Effector memory CD8-positive, alpha-beta T cell (primary cell): ENCODE measurements at regions not wholly inside any gene's neighbourhood (a gene's known extent, or its start where the extent isn't known, plus 50 kb on each side); places are given as distances from the start of the nearest gene placed in this dataset.
A peak's percentile ranks its signal among the peaks of the same experiment; 100 is the strongest.

Experiments used
- ATAC-seq: fragments of 150-1000 bp; cut with Tn5 transposase; replicated peaks from 2 replicates; pipeline ENCODE4 v1.10.0; 2021; ENCODE audit warnings: mild to moderate bottlenecking, moderate library complexity
- DNase-seq, 3 experiments: peaks; one replicate each; pipeline ENCODE4 v3.0.0; 2021
- H3K27ac Mint-ChIP-seq, 2 donors: one replicate each; pipeline ENCODE4 v1.8.0; 2022; ENCODE audit warnings: mild to moderate bottlenecking in 2 of 2, mixed read lengths in 2 of 2, moderate library complexity in 2 of 2
- H3K27me3 Mint-ChIP-seq, 2 donors: one replicate each; pipeline ENCODE4 v1.8.0; 2022; ENCODE audit warnings: mixed read lengths in 2 of 2
- H3K36me3 Mint-ChIP-seq: one replicate; pipeline ENCODE4 v1.8.0; 2022; ENCODE audit warnings: mild to moderate bottlenecking, moderate library complexity, mixed read lengths; ENCODE audit not compliant: insufficient read depth
- H3K4me1 Mint-ChIP-seq, 2 donors: one replicate each; pipeline ENCODE4 v1.8.0; 2022; ENCODE audit warnings: low read depth in 2 of 2, mixed read lengths in 2 of 2
- H3K4me3 Mint-ChIP-seq, 2 donors: one replicate each; pipeline ENCODE4 v1.8.0; 2022; ENCODE audit warnings: mild to moderate bottlenecking in 2 of 2, mixed read lengths in 2 of 2, moderate library complexity in 2 of 2
- H3K9me3 Mint-ChIP-seq, 2 donors: one replicate each; pipeline ENCODE4 v1.8.0; 2022; ENCODE audit warnings: mixed read lengths in 2 of 2

DNA sequence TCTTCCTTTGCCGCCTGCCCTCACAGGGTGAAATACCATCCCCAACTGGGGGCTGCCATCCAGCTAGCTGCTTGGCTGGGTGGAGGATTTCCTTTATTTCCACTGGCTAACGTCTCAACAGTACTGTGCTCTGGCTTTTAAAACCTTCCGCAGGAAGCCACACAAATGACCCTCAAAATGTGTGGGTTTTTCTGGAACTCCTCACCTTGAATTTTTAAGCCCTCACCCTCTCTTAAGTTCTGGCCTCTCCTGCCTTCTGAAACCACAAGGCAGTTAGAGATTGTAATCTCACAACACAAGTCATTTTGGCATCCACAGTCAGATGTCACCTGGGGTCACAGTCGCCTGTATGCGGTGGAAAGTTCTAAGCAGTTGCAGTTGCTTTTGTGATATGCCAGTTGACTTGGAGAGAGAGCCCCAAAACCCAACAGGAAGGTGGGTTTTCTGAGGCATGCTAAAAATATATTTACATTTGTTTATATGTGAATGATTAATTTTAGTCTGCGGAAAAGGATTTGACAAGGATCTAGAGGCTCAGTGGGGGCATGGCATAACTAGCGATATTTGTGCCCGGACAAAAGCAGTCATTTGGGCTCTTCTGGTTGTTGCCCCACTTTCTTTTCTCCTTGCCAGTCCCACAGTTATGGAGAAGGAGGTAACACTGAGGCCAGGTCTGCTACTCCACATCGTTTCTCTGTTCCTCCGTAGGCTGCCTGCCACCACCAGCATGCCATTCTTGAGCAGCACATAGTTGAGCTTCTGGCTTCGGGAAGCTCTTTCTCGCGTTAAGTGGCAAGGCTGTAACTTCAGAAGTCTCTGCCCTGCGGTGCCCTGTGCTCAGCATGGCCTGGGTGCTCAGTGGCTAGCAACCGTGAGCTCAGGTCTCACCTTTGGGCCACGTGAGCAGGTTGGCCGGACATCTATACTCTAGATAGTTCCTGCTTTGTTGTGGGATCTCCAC lies 335.3 kb downstream of the CD83 start:
- no peaks in the 10 kb centered on the region for H3K27me3 Mint-ChIP-seq
- H3K4me1 Mint-ChIP-seq, result peaks cover 31 to 37% of the 10 kb centered on the region in 2 donors
- H3K4me3 Mint-ChIP-seq, result peak overlapping the region; percentile 71 to 72
- H3K9me3 Mint-ChIP-seq, result peaks cover 0 to 2% of the 10 kb centered on the region in 2 donors
- peak; percentile 25 to 35 (median 27) for DNase-seq
- ATAC-seq, result peak; percentile 86
- no peaks in the 10 kb centered on the region for H3K36me3 Mint-ChIP-seq
- peak overlapping the region; percentile 72 to 89 for H3K27ac Mint-ChIP-seq

DNA sequence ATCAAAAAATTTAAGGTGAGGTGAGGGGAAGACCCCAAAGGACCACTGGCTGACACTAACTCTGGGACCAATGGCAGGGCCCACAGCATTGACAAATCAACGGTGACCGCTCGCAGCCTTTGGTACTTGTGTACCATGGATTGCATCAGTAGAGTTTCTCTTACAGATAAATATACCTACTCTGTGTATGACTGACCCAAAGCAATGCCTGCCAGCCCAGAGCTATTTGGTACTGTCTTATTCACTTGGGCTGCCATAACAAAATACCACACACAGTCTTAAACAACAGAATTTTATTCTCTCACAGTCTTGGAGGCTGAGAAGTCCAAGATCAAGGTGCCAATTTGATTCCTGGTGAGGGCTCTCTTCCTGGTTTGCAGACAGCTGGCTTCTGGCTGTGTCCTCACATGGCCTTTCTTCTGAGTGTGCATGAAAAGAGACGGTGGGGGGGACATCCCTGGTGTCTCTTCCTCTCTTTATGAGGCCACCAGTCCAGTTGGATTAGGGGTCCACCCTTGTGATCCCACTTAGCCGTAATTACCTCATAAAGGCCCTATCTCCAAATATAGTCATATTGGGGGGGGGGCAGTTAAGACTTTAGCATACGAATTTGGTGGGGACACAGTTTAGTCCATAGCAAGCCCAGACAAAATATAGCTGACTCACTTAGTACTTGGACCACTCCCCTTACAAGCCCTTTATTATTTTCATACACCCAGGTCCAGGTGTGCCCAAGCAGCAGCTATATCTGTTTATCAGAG lies 336.3 kb downstream of the CD83 start:
- Mint-ChIP-seq H3K4me3 (peak overlapping the region; percentile 71 to 72), H3K9me3 (no peaks in the 10 kb centered on the region), H3K4me1 (peaks cover 31 to 37% of the 10 kb centered on the region in 2 donors), H3K27ac (peak overlapping the region; percentile 74 to 89), H3K36me3 (no peaks in the 10 kb centered on the region), H3K27me3 (no peaks in the 10 kb centered on the region)
- ATAC-seq (no peak), DNase-seq (no peak)

DNA sequence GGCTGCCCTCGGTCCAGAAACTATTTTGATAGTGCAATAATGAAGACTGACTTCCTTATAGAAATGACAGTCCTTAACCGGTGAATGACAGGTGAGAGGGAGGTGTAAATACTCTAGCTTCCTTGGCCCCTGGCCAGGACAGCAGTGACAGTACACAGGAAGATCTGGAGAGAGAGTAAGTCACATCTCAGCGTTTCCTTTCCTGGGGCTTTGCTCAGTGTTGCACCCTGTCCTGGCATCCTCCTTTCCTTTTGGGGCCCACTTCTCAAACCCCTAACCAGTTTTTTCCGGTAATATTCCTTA lies 336.9 kb downstream of the CD83 start:
- DNase-seq, result no peak
- Mint-ChIP-seq H3K27me3 (no peaks in the 10 kb centered on the region), H3K27ac (peak overlapping the region; percentile 74 to 89), H3K4me3 (peak overlapping the region; percentile 71 to 72), H3K4me1 (peaks cover 28 to 33% of the 10 kb centered on the region in 2 donors), H3K9me3 (no peaks in the 10 kb centered on the region), H3K36me3 (no peaks in the 10 kb centered on the region)
- peak; percentile 20 for ATAC-seq

DNA sequence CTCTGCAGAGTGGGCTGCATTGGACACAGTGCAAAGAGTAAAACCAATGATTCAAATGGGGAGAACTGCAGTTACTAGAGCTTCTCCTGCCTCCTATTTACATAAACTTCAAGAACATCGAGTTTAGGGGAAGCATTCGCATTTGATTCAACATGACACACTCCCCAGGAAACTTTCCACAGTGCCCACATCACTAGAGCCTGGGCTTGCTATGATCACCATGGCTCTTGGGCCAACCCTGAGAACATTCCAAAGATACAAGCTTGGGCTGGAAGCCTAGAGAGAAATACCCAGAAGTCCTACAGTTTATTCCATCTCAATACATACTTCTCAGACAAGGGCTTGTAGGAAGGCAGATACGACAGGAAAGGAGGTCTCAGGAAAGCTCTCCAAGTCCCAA lies 337.9 kb downstream of the CD83 start:
- no peak for ATAC-seq
- no peaks in the 10 kb centered on the region for H3K9me3 Mint-ChIP-seq
- no peaks in the 10 kb centered on the region for H3K27me3 Mint-ChIP-seq
- H3K4me3 Mint-ChIP-seq, result no peak overlapping the region
- no peak for DNase-seq
- H3K27ac Mint-ChIP-seq, result no peak overlapping the region
- H3K4me1 Mint-ChIP-seq, result peaks cover 26% of the 10 kb centered on the region in 2 donors
- no peaks in the 10 kb centered on the region for H3K36me3 Mint-ChIP-seq

DNA sequence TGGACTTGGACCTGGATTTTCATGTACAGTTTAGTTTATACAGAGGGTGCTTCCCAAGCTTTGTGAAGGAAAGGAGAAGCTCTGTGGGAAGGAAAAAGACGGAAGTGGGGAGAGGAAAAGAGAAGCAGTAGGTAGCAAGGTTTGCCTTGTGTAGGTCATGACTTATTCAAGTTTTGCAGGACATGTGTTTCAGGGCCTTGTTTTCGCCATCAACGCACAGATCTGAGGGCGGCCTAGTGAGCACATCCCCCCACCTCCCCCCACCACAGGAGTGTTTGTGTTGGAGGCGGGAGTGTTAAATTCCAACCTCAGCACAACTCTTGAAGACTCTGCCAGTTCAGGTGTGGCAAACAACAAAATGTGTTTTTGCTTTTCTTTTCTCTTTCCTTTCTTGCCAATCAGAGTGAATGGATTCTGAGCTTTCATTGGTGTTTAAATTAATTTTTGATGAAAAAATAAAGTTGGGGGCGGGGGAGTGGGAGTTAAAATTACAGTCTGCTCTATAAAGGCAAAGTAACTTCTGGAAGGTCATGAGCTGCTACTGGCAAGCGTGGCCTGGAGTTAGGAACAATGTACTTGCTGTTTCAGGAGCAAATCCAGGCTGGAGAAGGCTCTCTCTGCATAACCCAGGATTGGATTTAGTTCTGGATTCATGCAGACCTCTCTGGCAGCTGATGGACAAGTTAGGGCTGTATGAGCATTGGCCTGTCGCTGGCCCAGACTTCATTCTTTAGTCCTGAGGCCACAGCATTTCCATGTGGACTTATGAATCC lies 338.5 kb downstream of the CD83 start:
- DNase-seq (no peak), ATAC-seq (no peak)
- H3K9me3 Mint-ChIP-seq, result no peaks in the 10 kb centered on the region
- no peak overlapping the region for H3K27ac Mint-ChIP-seq
- H3K27me3 Mint-ChIP-seq, result peaks cover 0 to 3% of the 10 kb centered on the region in 2 donors
- no peak overlapping the region for H3K4me3 Mint-ChIP-seq
- peaks cover 26% of the 10 kb centered on the region in 2 donors for H3K4me1 Mint-ChIP-seq
- H3K36me3 Mint-ChIP-seq, result no peaks in the 10 kb centered on the region

DNA sequence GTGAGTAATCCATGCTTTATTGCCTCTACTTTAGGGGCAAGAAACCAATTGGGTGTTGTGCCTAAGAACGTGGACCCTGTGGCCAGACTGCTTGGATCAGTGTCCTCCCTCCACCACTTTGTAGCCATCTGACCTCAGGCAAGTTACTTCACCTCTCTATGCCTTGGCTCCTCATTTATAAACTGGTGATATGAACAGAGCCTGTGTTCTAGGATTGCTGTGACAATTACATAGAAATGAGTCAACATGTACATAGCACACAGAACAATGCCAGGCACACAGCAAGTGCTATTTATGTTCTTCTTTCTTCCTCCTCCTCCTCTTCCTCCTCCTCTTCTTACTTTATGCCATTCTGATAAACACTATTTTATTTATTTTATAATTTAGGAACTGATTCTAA lies 339.4 kb downstream of the CD83 start:
- Mint-ChIP-seq H3K4me3 (no peak overlapping the region), H3K9me3 (no peaks in the 10 kb centered on the region), H3K27me3 (peaks cover 0 to 4% of the 10 kb centered on the region in 2 donors), H3K27ac (no peak overlapping the region), H3K36me3 (no peaks in the 10 kb centered on the region), H3K4me1 (peaks cover 26% of the 10 kb centered on the region in 2 donors)
- ATAC-seq (no peak), DNase-seq (no peak)

DNA sequence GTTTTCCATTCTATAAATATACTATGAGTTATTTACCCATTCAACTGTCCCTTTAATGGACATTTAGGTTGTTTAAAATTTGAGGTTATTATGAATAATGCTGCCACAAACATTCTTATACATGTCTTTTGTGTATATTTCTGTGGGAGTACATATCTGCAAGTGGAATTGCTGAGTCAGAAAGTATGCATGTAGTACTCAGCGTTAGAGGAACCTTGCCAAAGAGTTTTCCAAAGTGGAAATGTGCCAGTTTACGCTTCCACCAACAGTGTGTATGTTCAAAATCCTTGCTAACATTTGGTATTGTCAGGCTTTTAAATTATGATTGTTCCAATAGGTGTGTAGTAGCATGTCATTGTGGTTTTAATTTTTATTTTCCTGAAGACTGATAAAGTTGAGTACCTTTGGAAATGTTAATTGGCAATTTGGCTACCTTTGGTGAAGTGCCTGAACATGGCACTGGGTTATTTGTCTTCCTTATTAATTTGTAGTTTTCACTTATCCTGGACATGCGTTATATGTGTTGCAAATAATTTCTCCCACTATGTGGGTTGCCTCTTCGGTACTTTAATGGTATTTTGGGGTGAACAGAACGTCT lies 341.2 kb downstream of the CD83 start:
- H3K4me3 Mint-ChIP-seq, result no peak overlapping the region
- DNase-seq, result no peak

DNA sequence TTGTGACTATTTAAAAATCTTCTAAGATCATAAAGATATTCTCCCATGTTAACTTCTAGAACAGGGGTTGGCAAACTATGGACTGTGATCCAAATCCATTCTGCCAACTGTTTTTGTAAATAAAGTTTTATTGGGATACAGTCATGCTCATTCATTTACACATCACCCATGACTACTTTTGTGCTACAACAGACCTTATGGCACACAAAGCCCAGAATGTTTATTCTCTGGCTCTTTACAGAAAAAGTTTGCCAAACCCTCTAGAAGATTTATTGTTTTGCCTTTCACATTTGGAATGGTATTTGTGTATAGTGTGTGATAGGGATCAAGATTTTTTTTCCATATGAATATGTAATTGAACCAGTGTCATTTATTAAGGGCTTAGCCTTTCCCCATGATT lies 341.7 kb downstream of the CD83 start:
- peaks cover 9 to 11% of the 10 kb centered on the region in 2 donors for H3K4me1 Mint-ChIP-seq
- no peak overlapping the region for H3K27ac Mint-ChIP-seq
- H3K27me3 Mint-ChIP-seq, result peaks cover 4 to 9% of the 10 kb centered on the region in 2 donors

More for the DNA sequence above, 341.2 kb downstream of the CD83 start:
- H3K27ac Mint-ChIP-seq, result no peak overlapping the region
- H3K36me3 Mint-ChIP-seq, result no peaks in the 10 kb centered on the region
- no peaks in the 10 kb centered on the region for H3K9me3 Mint-ChIP-seq
- H3K4me1 Mint-ChIP-seq, result peaks cover 14% of the 10 kb centered on the region in 2 donors
- H3K27me3 Mint-ChIP-seq, result peaks cover 4 to 9% of the 10 kb centered on the region in 2 donors
- no peak for ATAC-seq

DNA sequence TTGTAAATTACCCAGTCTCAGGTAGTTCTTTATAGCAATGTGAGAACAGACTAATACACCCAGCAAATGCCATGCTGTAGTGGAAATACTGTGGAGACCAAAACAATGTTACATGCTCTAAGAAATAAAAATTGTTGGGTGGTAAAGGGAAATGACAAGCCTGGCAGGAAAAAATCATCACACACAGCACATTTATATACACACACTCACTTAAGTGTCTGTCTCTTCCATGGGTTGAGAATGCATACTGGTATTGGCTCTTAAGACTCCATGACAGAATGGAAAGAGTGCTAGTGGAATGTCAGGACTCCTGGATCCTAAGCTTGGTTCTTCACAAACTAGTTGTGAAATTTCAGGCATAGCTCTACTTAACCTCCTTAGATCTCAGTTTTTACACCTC lies 343.0 kb downstream of the CD83 start:
- H3K27ac Mint-ChIP-seq, result no peak overlapping the region
- H3K36me3 Mint-ChIP-seq, result no peaks in the 10 kb centered on the region
- peaks cover 4 to 9% of the 10 kb centered on the region in 2 donors for H3K27me3 Mint-ChIP-seq
- no peak overlapping the region for H3K4me3 Mint-ChIP-seq
- H3K9me3 Mint-ChIP-seq, result no peaks in the 10 kb centered on the region
- ATAC-seq, result no peak
- no peak for DNase-seq
- H3K4me1 Mint-ChIP-seq, result no peaks in the 10 kb centered on the region

More for the DNA sequence above, 341.7 kb downstream of the CD83 start:
- no peaks in the 10 kb centered on the region for H3K36me3 Mint-ChIP-seq
- H3K9me3 Mint-ChIP-seq, result no peaks in the 10 kb centered on the region
- no peak for ATAC-seq
- no peak for DNase-seq
- H3K4me3 Mint-ChIP-seq, result no peak overlapping the region

DNA sequence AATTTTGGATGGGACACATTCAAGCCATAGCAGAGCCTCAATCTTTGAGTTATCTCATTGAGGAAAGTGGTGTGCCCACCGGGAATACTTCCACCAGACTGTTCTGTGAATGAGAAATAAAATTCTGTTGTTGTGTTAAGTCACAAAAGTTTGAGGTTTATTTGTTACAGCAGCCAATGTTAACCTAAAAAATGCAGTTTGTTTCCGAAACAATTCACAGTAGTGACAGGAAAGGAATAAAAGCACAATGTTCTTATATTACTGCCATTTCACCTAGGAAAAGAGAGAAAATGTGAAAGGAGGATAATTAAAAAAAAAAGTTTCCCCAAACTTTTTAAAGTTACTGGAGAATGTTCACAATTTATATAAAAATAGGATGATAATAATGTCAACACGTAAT lies 344.6 kb downstream of the CD83 start:
- DNase-seq (no peak), ATAC-seq (no peak)
- Mint-ChIP-seq H3K4me1 (no peaks in the 10 kb centered on the region), H3K9me3 (no peaks in the 10 kb centered on the region), H3K27me3 (peaks cover 11 to 19% of the 10 kb centered on the region in 2 donors), H3K36me3 (no peaks in the 10 kb centered on the region), H3K27ac (no peak overlapping the region), H3K4me3 (no peak overlapping the region)

DNA sequence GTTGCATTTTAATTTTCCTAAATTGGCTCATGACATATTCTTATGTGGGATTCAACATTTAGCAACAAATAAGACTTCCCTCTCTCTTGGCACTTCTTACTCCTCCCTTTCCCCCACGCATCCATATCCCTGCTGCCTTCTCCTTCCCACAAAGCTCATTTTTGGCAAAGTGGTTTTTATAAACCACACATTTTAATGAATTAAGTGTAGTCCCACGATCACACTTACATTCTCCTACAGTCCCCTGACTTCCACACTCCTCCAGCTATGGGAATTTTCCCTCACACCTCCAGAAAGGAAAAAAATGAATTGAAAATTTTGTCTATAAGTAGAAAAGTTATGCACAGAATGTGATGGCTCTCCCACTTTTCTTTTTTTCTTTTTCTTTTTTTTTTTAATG lies 345.0 kb downstream of the CD83 start:
- Mint-ChIP-seq H3K9me3 (no peaks in the 10 kb centered on the region), H3K4me1 (no peaks in the 10 kb centered on the region), H3K4me3 (no peak overlapping the region), H3K27me3 (peaks cover 14 to 19% of the 10 kb centered on the region in 2 donors), H3K27ac (no peak overlapping the region), H3K36me3 (no peaks in the 10 kb centered on the region)
- no peak for DNase-seq
- ATAC-seq, result no peak

DNA sequence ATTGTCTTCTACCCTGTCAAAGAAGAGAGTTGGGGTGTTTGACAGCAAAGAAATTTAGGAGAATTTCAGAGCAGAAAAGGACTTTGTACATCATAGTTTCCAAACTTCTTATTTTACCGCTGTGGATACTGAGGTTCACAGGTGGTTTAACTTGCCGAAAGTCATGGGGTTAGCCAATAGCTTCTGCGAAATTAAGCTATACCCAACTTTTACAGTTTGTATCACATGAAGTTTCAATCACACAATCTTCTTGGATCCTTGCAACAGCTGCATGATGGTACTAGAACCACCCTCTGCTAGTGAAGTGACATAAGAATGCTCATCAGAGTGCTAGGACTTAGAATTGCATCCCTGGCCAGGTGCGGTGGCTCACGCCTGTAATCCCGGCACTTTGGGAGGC lies 345.5 kb downstream of the CD83 start:
- Mint-ChIP-seq H3K27me3 (peaks cover 15 to 19% of the 10 kb centered on the region in 2 donors), H3K9me3 (no peaks in the 10 kb centered on the region), H3K27ac (no peak overlapping the region), H3K4me3 (no peak overlapping the region), H3K36me3 (no peaks in the 10 kb centered on the region), H3K4me1 (no peaks in the 10 kb centered on the region)
- no peak for DNase-seq
- no peak for ATAC-seq

DNA sequence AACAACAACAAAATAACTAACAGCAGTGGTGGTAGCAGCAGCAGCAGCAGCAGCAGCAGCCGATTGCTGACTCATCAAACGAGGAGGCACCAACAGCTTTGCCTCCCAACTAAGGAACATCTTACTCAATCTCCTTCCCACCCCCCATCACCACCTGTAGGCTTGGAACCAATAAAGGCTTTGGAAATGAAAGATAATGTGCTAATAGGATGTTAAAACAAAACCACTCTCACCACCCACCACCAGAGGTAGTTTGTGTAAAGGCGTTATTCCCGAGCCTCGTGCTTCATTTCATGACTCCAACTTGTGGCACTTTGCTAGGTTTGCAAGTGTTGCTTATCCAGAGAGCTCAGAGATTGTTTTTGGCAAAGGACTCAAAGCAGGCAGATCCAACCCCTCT lies 346.5 kb downstream of the CD83 start:
- ATAC-seq, result no peak
- H3K9me3 Mint-ChIP-seq, result no peaks in the 10 kb centered on the region
- no peak overlapping the region for H3K4me3 Mint-ChIP-seq
- no peaks in the 10 kb centered on the region for H3K36me3 Mint-ChIP-seq
- peaks cover 15 to 22% of the 10 kb centered on the region in 2 donors for H3K27me3 Mint-ChIP-seq
- DNase-seq, result no peak
- H3K27ac Mint-ChIP-seq, result no peak overlapping the region
- H3K4me1 Mint-ChIP-seq, result no peaks in the 10 kb centered on the region
